ENCODE measurements at regions not wholly inside any gene's neighbourhood (a gene's known extent, or its start where the extent isn't known, plus 50 kb on each side); places are given as distances from the start of the nearest gene placed in this dataset.

DNA sequence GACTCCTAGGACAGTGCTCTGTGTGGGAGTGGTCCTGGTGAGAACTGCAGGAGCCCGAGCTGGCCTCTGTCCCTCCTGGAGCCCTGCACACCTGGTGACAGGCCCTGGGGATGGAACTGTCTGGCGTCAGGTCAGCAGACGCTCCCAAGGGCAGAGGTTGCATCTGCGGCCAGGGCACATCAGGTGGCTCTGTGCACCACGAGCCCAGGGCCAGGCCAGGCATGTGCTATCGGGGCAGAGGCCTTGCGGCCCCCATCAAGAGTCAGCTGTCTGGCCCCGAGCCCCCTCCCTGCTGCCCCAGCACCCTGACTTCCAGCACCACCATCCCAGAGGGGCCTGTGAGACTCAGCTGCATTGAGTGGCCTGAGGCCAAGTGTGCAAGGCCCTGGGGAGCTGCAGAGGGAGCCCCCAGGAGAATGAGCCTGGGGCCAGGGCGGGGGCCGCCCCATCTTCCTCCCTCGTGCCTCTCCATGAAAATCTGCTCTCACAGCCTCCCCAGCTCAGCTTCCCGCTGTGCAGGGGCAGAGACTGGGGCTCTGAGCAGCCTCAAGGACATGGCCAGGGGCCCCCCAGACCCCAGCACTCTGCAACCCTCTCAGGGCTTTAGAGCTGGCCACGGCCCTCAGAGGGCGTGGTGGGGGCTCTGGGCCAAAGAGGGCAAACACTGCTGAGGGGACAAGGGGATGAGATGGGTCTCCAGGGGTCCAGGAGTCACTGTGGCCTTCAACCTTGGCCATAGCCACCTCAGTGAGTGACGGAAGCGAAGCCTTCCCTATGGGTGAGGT, 56.4 kb downstream of the RTL6 start:
- TF ChIP-seq, protein P1, sequence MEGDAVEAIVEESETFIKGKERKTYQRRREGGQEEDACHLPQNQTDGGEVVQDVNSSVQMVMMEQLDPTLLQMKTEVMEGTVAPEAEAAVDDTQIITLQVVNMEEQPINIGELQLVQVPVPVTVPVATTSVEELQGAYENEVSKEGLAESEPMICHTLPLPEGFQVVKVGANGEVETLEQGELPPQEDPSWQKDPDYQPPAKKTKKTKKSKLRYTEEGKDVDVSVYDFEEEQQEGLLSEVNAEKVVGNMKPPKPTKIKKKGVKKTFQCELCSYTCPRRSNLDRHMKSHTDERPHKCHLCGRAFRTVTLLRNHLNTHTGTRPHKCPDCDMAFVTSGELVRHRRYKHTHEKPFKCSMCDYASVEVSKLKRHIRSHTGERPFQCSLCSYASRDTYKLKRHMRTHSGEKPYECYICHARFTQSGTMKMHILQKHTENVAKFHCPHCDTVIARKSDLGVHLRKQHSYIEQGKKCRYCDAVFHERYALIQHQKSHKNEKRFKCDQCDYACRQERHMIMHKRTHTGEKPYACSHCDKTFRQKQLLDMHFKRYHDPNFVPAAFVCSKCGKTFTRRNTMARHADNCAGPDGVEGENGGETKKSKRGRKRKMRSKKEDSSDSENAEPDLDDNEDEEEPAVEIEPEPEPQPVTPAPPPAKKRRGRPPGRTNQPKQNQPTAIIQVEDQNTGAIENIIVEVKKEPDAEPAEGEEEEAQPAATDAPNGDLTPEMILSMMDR (conservative IDR thresholded peaks at IDR 0.05 in 1 of 2, IDR thresholded peaks at IDR 0.05 in 1 of 2; ENCODE audit: low read depth in 1 of 2, low read length in 2 of 2): no peak
- no peak for TF ChIP-seq EZH2 (IDR thresholded peaks at IDR 0.05; ENCODE audit: low read length, missing control alignments)
